Caco-2 (cell line): ENCODE measurements at regions not wholly inside any gene's neighbourhood (a gene's known extent, or its start where the extent isn't known, plus 50 kb on each side); places are given as distances from the start of the nearest gene placed in this dataset.

Source experiments
- BruUV-seq: library from RNA; stranded (reverse); fragments of 400-500 nt; replicated peaks from 2 replicates; lab custom pipeline; 2021; lab: Mats Ljungman, UMichigan
- CTCF ChIA-PET: fragments of 300-600 bp; sonication (Branson Sonifier 250); formaldehyde crosslinking; loops from one replicate; lab custom pipeline; 2022; ENCODE audit warnings: antibody characterized with exemption; lab: Charles Lee
- POLR2A ChIA-PET: fragments of 300-600 bp; sonication (Branson Sonifier 250); formaldehyde crosslinking; loops from one replicate; lab custom pipeline; 2022; ENCODE audit warnings: antibody characterized with exemption; lab: Charles Lee
- DNase-seq, 2 experiments: peaks; one replicate each; pipeline versions ENCODE4 v3.0.0 to v3.0.0-alpha.2; 2020 to 2022
- H3K27me3 ChIP-seq: replicated peaks from 2 replicates; pipeline ENCODE4 v1.6.0; 2011; ENCODE audit warnings: low read length; ENCODE audit not compliant: control insufficient read depth, insufficient read depth
- H3K36me3 ChIP-seq: 2 replicates; pipeline ENCODE4 v1.5.1; 2011; ENCODE audit warnings: low read length; ENCODE audit not compliant: control insufficient read depth, insufficient read depth
- H3K4me1 ChIP-seq: fragments of 250-450 bp; sonication (Bioruptor Pico); 2 replicates; pipeline ENCODE4 v1.5.1; 2020; ENCODE audit warnings: mild to moderate bottlenecking
- H3K4me3 ChIP-seq: 2 replicates; pipeline ENCODE4 v1.5.1; 2011; ENCODE audit warnings: low read depth, mild to moderate bottlenecking, control low read depth, low read length
- H3K9me3 ChIP-seq: fragments of 250-450 bp; sonication (Bioruptor Pico); 2 replicates; pipeline ENCODE4 v1.5.1; 2020; ENCODE audit warnings: mild to moderate bottlenecking, moderate library complexity
- H3K27ac Mint-ChIP-seq: one replicate; pipeline ENCODE4 v1.8.0; 2022; ENCODE audit warnings: mixed read lengths; ENCODE audit not compliant: unreplicated experiment
- H3K27me3 Mint-ChIP-seq: one replicate; pipeline ENCODE4 v1.8.0; 2022; ENCODE audit warnings: mixed read lengths; ENCODE audit not compliant: insufficient read depth, unreplicated experiment
- H3K36me3 Mint-ChIP-seq: one replicate; pipeline ENCODE4 v1.8.0; 2022; ENCODE audit warnings: mild to moderate bottlenecking, mixed read lengths; ENCODE audit not compliant: insufficient read depth, unreplicated experiment
- H3K4me1 Mint-ChIP-seq: one replicate; pipeline ENCODE4 v1.8.0; 2022; ENCODE audit warnings: low read depth, mixed read lengths; ENCODE audit not compliant: unreplicated experiment
- H3K4me3 Mint-ChIP-seq: one replicate; pipeline ENCODE4 v1.8.0; 2022; ENCODE audit warnings: mild to moderate bottlenecking, moderate library complexity, mixed read lengths; ENCODE audit not compliant: unreplicated experiment
- H3K9me3 Mint-ChIP-seq: one replicate; pipeline ENCODE4 v1.8.0; 2022; ENCODE audit warnings: mixed read lengths; ENCODE audit not compliant: unreplicated experiment
- CTCF ChIP-seq, 2 experiments: fragments of 200-600 bp in 1 of 2; IDR thresholded peaks; 1 replicate in 1 of 2; 2 replicates in 1 of 2; pipeline versions ENCODE4 v1.5.1 to v1.8.0; 2011 to 2022; ENCODE audit warnings: antibody characterized with exemption in 1 of 2, control low read depth in 1 of 2, inconsistent platforms in 1 of 2, low read depth in 1 of 2, low read length in 1 of 2, mild to moderate bottlenecking in 1 of 2, moderate library complexity in 1 of 2; ENCODE audit not compliant: insufficient read depth in 1 of 2, severe bottlenecking in 1 of 2, unreplicated experiment in 1 of 2
- intact Hi-C: fragments of 100-400 bp; cut with micrococcal nuclease; formaldehyde crosslinking; loops from one replicate; pipeline ENCODE4 v1.10.0; 2022; ENCODE audit not compliant: unreplicated experiment

GRCh38 chr1:38283696-38284470 lies 237.3 kb upstream of the POU3F1 start:
- H3K4me1 Mint-ChIP-seq: no peaks in the 10 kb centered on the region
- ChIA-PET CTCF (no interaction called here), POLR2A (no interaction called here)
- no TSS peak for BruUV-seq
- no peak overlapping the region for H3K4me3 Mint-ChIP-seq
- Histone ChIP-seq H3K4me1 (no peaks in the 10 kb centered on the region), H3K36me3 (no peaks in the 10 kb centered on the region), H3K27me3 (no peaks in the 10 kb centered on the region), H3K4me3 (no peak overlapping the region), H3K9me3 (no peaks in the 10 kb centered on the region)
- intact Hi-C loops: no loop called here
- peaks cover 16% of the 10 kb centered on the region for H3K27me3 Mint-ChIP-seq
- no peaks in the 10 kb centered on the region for H3K36me3 Mint-ChIP-seq
- TF ChIP-seq CTCF (IDR thresholded peaks at IDR 0.05; ENCODE audit: insufficient read depth in 1 of 2, low read depth in 1 of 2, low read length in 1 of 2, severe bottlenecking in 1 of 2, unreplicated experiment in 1 of 2): no peak
- H3K9me3 Mint-ChIP-seq: peaks cover 12% of the 10 kb centered on the region
- H3K27ac Mint-ChIP-seq: no peak overlapping the region
- DNase-seq: no peak

- Histone ChIP-seq H3K4me3 (no peak overlapping the region), H3K9me3 (no peaks in the 10 kb centered on the region), H3K27me3 (no peaks in the 10 kb centered on the region), H3K4me1 (no peaks in the 10 kb centered on the region), H3K36me3 (no peaks in the 10 kb centered on the region)
- no TSS peak for BruUV-seq
- ChIA-PET POLR2A (no interaction called here), CTCF (no interaction called here)
- no peak for DNase-seq
- peaks cover 16% of the 10 kb centered on the region for H3K27me3 Mint-ChIP-seq
- H3K9me3 Mint-ChIP-seq: peaks cover 15% of the 10 kb centered on the region
- no peaks in the 10 kb centered on the region for H3K4me1 Mint-ChIP-seq
- intact Hi-C loops: no loop called here
- no peak overlapping the region for H3K27ac Mint-ChIP-seq
- H3K4me3 Mint-ChIP-seq: no peak overlapping the region
- H3K36me3 Mint-ChIP-seq: no peaks in the 10 kb centered on the region
- TF ChIP-seq CTCF (IDR thresholded peaks at IDR 0.05; ENCODE audit: insufficient read depth in 1 of 2, low read depth in 1 of 2, low read length in 1 of 2, severe bottlenecking in 1 of 2, unreplicated experiment in 1 of 2): no peak
These were observed 232.6 kb upstream of the POU3F1 start for GRCh38 chr1:38279148-38279547.

GRCh38 chr1:38277646-38278045 lies 231.1 kb upstream of the POU3F1 start:
- peaks cover 15% of the 10 kb centered on the region for H3K9me3 Mint-ChIP-seq
- CTCF ChIA-PET: no interaction called here
- POLR2A ChIA-PET: no interaction called here

More at GRCh38 chr1:38277646-38278045, 231.1 kb upstream of the POU3F1 start:
- Histone ChIP-seq H3K4me1 (no peaks in the 10 kb centered on the region), H3K36me3 (no peaks in the 10 kb centered on the region), H3K27me3 (no peaks in the 10 kb centered on the region), H3K4me3 (no peak overlapping the region), H3K9me3 (no peaks in the 10 kb centered on the region)
- intact Hi-C loops: no loop called here
- no peak for TF ChIP-seq CTCF (IDR thresholded peaks at IDR 0.05; ENCODE audit: insufficient read depth in 1 of 2, low read depth in 1 of 2, low read length in 1 of 2, severe bottlenecking in 1 of 2, unreplicated experiment in 1 of 2)
- H3K36me3 Mint-ChIP-seq: no peaks in the 10 kb centered on the region
- H3K4me3 Mint-ChIP-seq: no peak overlapping the region
- no peak overlapping the region for H3K27ac Mint-ChIP-seq
- no peak for DNase-seq
- BruUV-seq: no TSS peak
- no peaks in the 10 kb centered on the region for H3K4me1 Mint-ChIP-seq
- peaks cover 7% of the 10 kb centered on the region for H3K27me3 Mint-ChIP-seq
